ENCODE measurements at regions not wholly inside any gene's neighbourhood (a gene's known extent, or its start where the extent isn't known, plus 50 kb on each side); places are given as distances from the start of the nearest gene placed in this dataset.
"Not testable (repeated sequence)": the region's sequence is repeated elsewhere in the genome, so short reads cannot be mapped to it uniquely, and the experiment has no call there.

GRCh38 chr4:186789651-186790050, 66.0 kb upstream of the FAT1 start:
- no peak for DNase-seq
- no peaks in the 10 kb centered on the region for H3K36me3 ChIP-seq
- TF ChIP-seq CTCF (IDR thresholded peaks at IDR 0.05; ENCODE audit: low read depth, low read length), result no peak

GRCh38 chr4:186790630-186791029, 67.0 kb upstream of the FAT1 start:
- Histone ChIP-seq H3K27me3 (no peaks in the 10 kb centered on the region), H3K4me1 (no peaks in the 10 kb centered on the region), H3K9me3 (no peaks in the 10 kb centered on the region), H3K36me3 (no peaks in the 10 kb centered on the region), H3K4me3 (ENCODE audit: low read depth, low read length) (no peak overlapping the region)
- no peak for DNase-seq
- no peak for TF ChIP-seq CTCF (IDR thresholded peaks at IDR 0.05; ENCODE audit: low read depth, low read length)

More at GRCh38 chr4:186789651-186790050, 66.0 kb upstream of the FAT1 start:
- Histone ChIP-seq H3K27me3 (no peaks in the 10 kb centered on the region), H3K4me3 (ENCODE audit: low read depth, low read length) (no peak overlapping the region), H3K4me1 (no peaks in the 10 kb centered on the region), H3K9me3 (no peaks in the 10 kb centered on the region)

- Histone ChIP-seq H3K9me3 (no peaks in the 10 kb centered on the region), H3K36me3 (no peaks in the 10 kb centered on the region), H3K27me3 (no peaks in the 10 kb centered on the region), H3K4me1 (no peaks in the 10 kb centered on the region), H3K4me3 (ENCODE audit: low read depth, low read length) (no peak overlapping the region)
- TF ChIP-seq CTCF (IDR thresholded peaks at IDR 0.05; ENCODE audit: low read depth, low read length), result no peak
- no peak for DNase-seq
These were observed 69.2 kb upstream of the FAT1 start for GRCh38 chr4:186792728-186793366.

GRCh38 chr4:186798951-186799659, 75.4 kb upstream of the FAT1 start:
- Histone ChIP-seq H3K27me3 (no peaks in the 10 kb centered on the region), H3K36me3 (no peaks in the 10 kb centered on the region), H3K4me3 (ENCODE audit: low read depth, low read length) (no peak overlapping the region), H3K4me1 (no peaks in the 10 kb centered on the region), H3K9me3 (no peaks in the 10 kb centered on the region)
- DNase-seq, result no peak
- TF ChIP-seq CTCF (IDR thresholded peaks at IDR 0.05; ENCODE audit: low read depth, low read length), result no peak

- no peaks in the 10 kb centered on the region for H3K4me1 ChIP-seq
- TF ChIP-seq CTCF (IDR thresholded peaks at IDR 0.05; ENCODE audit: low read depth, low read length), result no peak
- no peaks in the 10 kb centered on the region; the same call in 1 of the 2 replicates for H3K9me3 ChIP-seq
- no peaks in the 10 kb centered on the region for H3K27me3 ChIP-seq
- no peaks in the 10 kb centered on the region for H3K36me3 ChIP-seq
- no peak for DNase-seq
- no peak overlapping the region for H3K4me3 ChIP-seq (ENCODE audit: low read depth, low read length)
These were observed 81.6 kb upstream of the FAT1 start for GRCh38 chr4:186805020-186805820.

- not testable (repeated sequence) for DNase-seq; H3K9me3 ChIP-seq; H3K36me3 ChIP-seq; H3K4me1 ChIP-seq; H3K27me3 ChIP-seq; H3K4me3 ChIP-seq (ENCODE audit: low read depth, low read length)
These were observed 82.3 kb upstream of the FAT1 start for GRCh38 chr4:186805917-186806316.

Measured in BE2C (cell line).